CD14-positive monocyte (primary cell): ENCODE measurements at regions not wholly inside any gene's neighbourhood (a gene's known extent, or its start where the extent isn't known, plus 50 kb on each side); places are given as distances from the start of the nearest gene placed in this dataset.
"Not testable (repeated sequence)": the region's sequence is repeated elsewhere in the genome, so short reads cannot be mapped to it uniquely, and the experiment has no call there.

Source experiments
- DNase-seq, 3 donors: peaks; one replicate each; pipeline ENCODE4 v3.0.0-alpha.2; 2011 to 2022
- H2AFZ ChIP-seq: 2 replicates; pipeline ENCODE4 v1.6.0; 2012; ENCODE audit warnings: mild to moderate bottlenecking, low read depth, low read length, inconsistent platforms; ENCODE audit not compliant: insufficient read depth, poor library complexity, severe bottlenecking
- H3K27ac ChIP-seq, 2 donors: 1 replicate in 1 of 2; 2 replicates in 1 of 2; pipeline ENCODE4 v1.5.1; 2012 to 2013; ENCODE audit warnings: low read length in 2 of 2, control low read depth in 1 of 2, inconsistent platforms in 1 of 2, low read depth in 1 of 2, mild to moderate bottlenecking in 1 of 2
- H3K27me3 ChIP-seq, 2 donors: one replicate each; pipeline versions ENCODE4 v1.6.0 to v1.6.1; 2011 to 2013; ENCODE audit warnings: low read length in 2 of 2; ENCODE audit not compliant: control insufficient read depth in 2 of 2, insufficient read depth in 2 of 2
- H3K36me3 ChIP-seq, 2 donors: replicated peaks in 1 of 2; 1 replicate in 1 of 2; 2 replicates in 1 of 2; pipeline versions ENCODE4 v1.5.1 to v1.6.1; 2012 to 2013; ENCODE audit warnings: low read length in 2 of 2, control low read depth in 1 of 2, inconsistent platforms in 1 of 2, mild to moderate bottlenecking in 1 of 2; ENCODE audit not compliant: insufficient read depth in 2 of 2, control insufficient read depth in 1 of 2
- H3K4me1 ChIP-seq, 2 donors: 1 replicate in 1 of 2; 2 replicates in 1 of 2; pipeline versions ENCODE4 v1.5.1 to v1.6.1; 2012 to 2013; ENCODE audit warnings: low read length in 2 of 2, control low read depth in 1 of 2, inconsistent platforms in 1 of 2, mild to moderate bottlenecking in 1 of 2, moderate library complexity in 1 of 2; ENCODE audit not compliant: insufficient read depth in 2 of 2, control insufficient read depth in 1 of 2
- H3K4me2 ChIP-seq: replicated peaks from 2 replicates; pipeline ENCODE3; 2012; ENCODE audit warnings: low read length, moderate library complexity, mild to moderate bottlenecking; ENCODE audit not compliant: poor library complexity, severe bottlenecking; ENCODE audit errors: extremely low read depth
- H3K4me3 ChIP-seq, 3 experiments: fragments of 200-600 bp in 1 of 3; sonication (generic) in 1 of 3; replicated peaks in 1 of 3; 1 replicate in 2 of 3; 2 replicates in 1 of 3; pipeline ENCODE4 v1.5.1; 2011 to 2013; ENCODE audit warnings: low read length in 3 of 3, mild to moderate bottlenecking in 3 of 3, control low read depth in 2 of 3, low read depth in 2 of 3, inconsistent platforms in 1 of 3, moderate library complexity in 1 of 3
- H3K79me2 ChIP-seq: 2 replicates; pipeline ENCODE4 v1.6.0; 2012; ENCODE audit warnings: mild to moderate bottlenecking, control low read depth, inconsistent platforms, low read length, moderate library complexity; ENCODE audit not compliant: insufficient read depth
- H3K9ac ChIP-seq: 2 replicates; pipeline ENCODE4 v1.6.0; 2017; ENCODE audit warnings: low read length, mild to moderate bottlenecking; ENCODE audit not compliant: insufficient read depth, poor library complexity, severe bottlenecking
- H3K9me3 ChIP-seq, 2 donors: replicated peaks in 1 of 2; 1 replicate in 1 of 2; 2 replicates in 1 of 2; pipeline versions ENCODE4 v1.5.1 to v1.6.1; 2012 to 2013; ENCODE audit warnings: low read length in 2 of 2, control low read depth in 1 of 2; ENCODE audit not compliant: control insufficient read depth in 1 of 2, insufficient read depth in 1 of 2
- H4K20me1 ChIP-seq: 2 replicates; pipeline ENCODE4 v1.6.0; 2012; ENCODE audit warnings: mild to moderate bottlenecking, low read length, control low read depth, moderate library complexity; ENCODE audit not compliant: insufficient read depth
- H3K27ac Mint-ChIP-seq, 7 donors: one replicate each; pipeline ENCODE4 v1.8.0; 2020; ENCODE audit warnings: mild to moderate bottlenecking in 7 of 7, mixed read lengths in 7 of 7, moderate library complexity in 6 of 7, inconsistent platforms in 2 of 7
- H3K27me3 Mint-ChIP-seq, 3 donors: one replicate each; pipeline ENCODE4 v1.8.0; 2021 to 2022; ENCODE audit warnings: low read depth in 3 of 3, mild to moderate bottlenecking in 3 of 3, mixed read lengths in 3 of 3, moderate library complexity in 3 of 3, inconsistent platforms in 1 of 3
- H3K36me3 Mint-ChIP-seq, 2 donors: one replicate each; pipeline ENCODE4 v1.8.0; 2020; ENCODE audit warnings: mixed read lengths in 2 of 2, inconsistent platforms in 1 of 2, mild to moderate bottlenecking in 1 of 2
- H3K4me1 Mint-ChIP-seq: one replicate; pipeline ENCODE4 v1.8.0; 2020; ENCODE audit warnings: mild to moderate bottlenecking, mixed read lengths
- H3K4me3 Mint-ChIP-seq, 2 donors: one replicate each; pipeline ENCODE4 v1.8.0; 2020; ENCODE audit warnings: mild to moderate bottlenecking in 2 of 2, mixed read lengths in 2 of 2, moderate library complexity in 1 of 2
- H3K9me3 Mint-ChIP-seq, 7 donors: one replicate each; pipeline ENCODE4 v1.8.0; 2020 to 2022; ENCODE audit warnings: mixed read lengths in 7 of 7, mild to moderate bottlenecking in 6 of 7, moderate library complexity in 6 of 7, inconsistent platforms in 2 of 7
- WGBS: methylation state at CpG from one replicate; pipeline ENCODE4 v1.1.5; 2013; ENCODE audit warnings: missing lambda C conversion rate; ENCODE audit not compliant: insufficient coverage; 5-methylcytosine and 5-hydroxymethylcytosine counted together
- intact Hi-C, 2 donors: fragments of 100-400 bp; cut with micrococcal nuclease; formaldehyde crosslinking; loops; one replicate each; pipeline versions ENCODE4 v1.15.0 to v1.15.1; 2023

DNA sequence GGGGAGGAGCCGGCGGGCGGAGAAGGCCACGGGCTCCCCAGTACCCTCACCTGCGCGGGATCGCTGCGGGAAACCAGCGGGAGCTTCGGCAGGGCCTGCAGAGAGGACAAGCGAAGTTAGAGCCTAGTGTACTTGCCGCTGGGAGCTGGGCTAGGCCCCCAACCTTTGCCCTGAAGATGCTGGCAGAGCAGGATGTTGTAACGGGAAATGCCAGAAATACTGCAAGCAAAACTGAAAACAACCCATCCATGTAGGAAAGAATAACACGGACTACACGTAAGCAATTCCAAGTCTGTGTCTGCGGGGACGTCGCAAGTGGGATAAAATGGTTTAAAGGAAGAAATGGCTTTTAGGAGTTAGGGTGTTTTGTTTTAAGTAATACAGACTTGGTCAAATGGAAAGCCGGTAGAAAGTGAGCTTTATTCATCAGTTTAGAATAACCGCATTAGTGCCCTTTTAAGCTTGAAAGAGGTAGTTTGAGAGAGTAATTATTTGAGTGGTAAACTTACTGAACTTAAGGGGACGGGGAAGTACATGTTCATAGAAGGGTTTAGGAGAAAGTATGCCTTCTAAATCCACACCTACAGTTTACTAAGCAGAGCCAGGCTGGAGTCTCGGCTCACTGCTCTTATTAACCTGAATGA lies 121.3 kb upstream of the NIPA1 start:
- H3K9me3 ChIP-seq, H3K9me3 Mint-ChIP-seq, H3K27ac Mint-ChIP-seq, H3K36me3 Mint-ChIP-seq, H3K27me3 Mint-ChIP-seq, H3K27me3 ChIP-seq, H3K4me1 ChIP-seq, H4K20me1 ChIP-seq, H3K79me2 ChIP-seq, H3K36me3 ChIP-seq, H3K27ac ChIP-seq, intact Hi-C loops, H3K9ac ChIP-seq: not testable (repeated sequence)
- H3K4me3 ChIP-seq, result peak overlapping the region; percentile 36 to 67 (median 63)
- H3K4me2 ChIP-seq, result peak overlapping the region; percentile 54
- Mint-ChIP-seq H3K4me1 (peaks cover 13% of the 10 kb centered on the region), H3K4me3 (peak overlapping the region; percentile 75 to 91)
- H2AFZ ChIP-seq, result peak overlapping the region; percentile 53
- 0% methylated on average over 2 of the region's 22 CpGs for WGBS
- peak in 2 of 3 donors; percentile 3 to 6 for DNase-seq

DNA sequence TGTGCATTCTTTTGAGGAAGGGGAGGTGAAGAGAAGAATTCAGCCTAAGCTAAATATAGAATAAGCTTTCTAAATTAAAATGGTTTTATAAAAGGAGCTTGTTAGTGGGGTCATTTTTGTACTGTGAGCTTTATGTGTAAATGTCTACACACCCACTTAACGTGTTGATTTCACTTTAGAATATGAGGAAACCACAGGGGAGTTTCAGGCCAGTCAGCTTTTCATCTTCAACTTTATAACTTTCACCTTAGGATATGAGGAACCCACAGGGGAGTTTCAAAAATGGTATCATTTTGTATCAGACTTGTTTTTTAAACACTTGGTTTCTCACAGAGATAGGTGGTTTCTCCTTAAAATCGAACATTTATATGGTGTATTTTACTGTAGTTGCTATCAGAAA lies 120.7 kb upstream of the NIPA1 start:
- H2AFZ ChIP-seq, result peak overlapping the region; percentile 53
- H3K36me3 ChIP-seq, H3K36me3 Mint-ChIP-seq, DNase-seq, H3K9ac ChIP-seq, intact Hi-C loops, H3K4me2 ChIP-seq, H3K27ac Mint-ChIP-seq, H3K79me2 ChIP-seq, H3K27me3 ChIP-seq, H4K20me1 ChIP-seq, H3K4me1 ChIP-seq, H3K27ac ChIP-seq, H3K27me3 Mint-ChIP-seq, H3K9me3 ChIP-seq, H3K9me3 Mint-ChIP-seq: not testable (repeated sequence)
- no CpG with 5 or more reads among the region's 2 CpGs for WGBS
- H3K4me3 ChIP-seq, result peak overlapping the region in 2 of 3 experiments; percentile 4 to 67
- Mint-ChIP-seq H3K4me1 (peaks cover 13% of the 10 kb centered on the region), H3K4me3 (peak overlapping the region in 1 of 2 donors; percentile 91)

- no CpG with 5 or more reads among the region's 2 CpGs for WGBS
- not testable (repeated sequence) for H3K9ac ChIP-seq
These were observed 101.7 kb upstream of the NIPA1 start for GRCh38 chr15:22684786-22685185.

DNA sequence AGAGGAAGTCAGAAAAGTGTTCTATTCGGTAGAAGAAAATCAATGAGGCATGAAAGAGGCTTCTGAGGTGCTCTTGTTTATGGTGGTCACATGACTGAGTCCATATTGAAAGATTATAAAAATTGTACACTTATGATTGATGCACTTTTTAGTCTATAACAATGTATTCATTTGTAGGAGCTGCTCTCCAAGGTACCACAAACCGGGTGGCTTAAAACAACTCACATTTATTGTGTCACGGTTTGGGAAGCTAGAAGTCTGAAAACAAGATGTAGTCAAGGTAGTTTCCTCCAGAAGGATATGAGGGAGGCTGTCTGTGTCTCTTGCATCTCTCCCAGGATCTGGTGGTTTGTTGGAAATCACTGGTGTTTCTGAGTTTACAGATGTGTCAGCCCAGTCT lies 86.6 kb upstream of the NIPA1 start:
- H3K9me3 ChIP-seq, result not testable (repeated sequence)

More at GRCh38 chr15:22684786-22685185, 101.7 kb upstream of the NIPA1 start:
- H3K27ac Mint-ChIP-seq, H3K36me3 ChIP-seq, H3K4me1 ChIP-seq, H3K4me2 ChIP-seq, H4K20me1 ChIP-seq, H3K4me1 Mint-ChIP-seq, H3K27me3 Mint-ChIP-seq, H3K4me3 ChIP-seq, H3K9me3 Mint-ChIP-seq, DNase-seq, H3K79me2 ChIP-seq, intact Hi-C loops, H3K9me3 ChIP-seq, H3K4me3 Mint-ChIP-seq, H3K36me3 Mint-ChIP-seq, H2AFZ ChIP-seq, H3K27me3 ChIP-seq, H3K27ac ChIP-seq: not testable (repeated sequence)

More for the DNA sequence above, 86.6 kb upstream of the NIPA1 start:
- H3K4me3 ChIP-seq, H3K79me2 ChIP-seq, H3K4me1 ChIP-seq, H3K4me1 Mint-ChIP-seq, H3K9ac ChIP-seq, H3K36me3 Mint-ChIP-seq, H3K27ac Mint-ChIP-seq, H3K36me3 ChIP-seq, H3K4me3 Mint-ChIP-seq, H2AFZ ChIP-seq, H3K27ac ChIP-seq, H3K27me3 ChIP-seq, intact Hi-C loops, H3K4me2 ChIP-seq, H3K27me3 Mint-ChIP-seq, DNase-seq, H4K20me1 ChIP-seq, H3K9me3 Mint-ChIP-seq: not testable (repeated sequence)
- no CpG with 5 or more reads among the region's 3 CpGs for WGBS
